GM23338 (cell line): ENCODE measurements at regions not wholly inside any gene's neighbourhood (a gene's known extent, or its start where the extent isn't known, plus 50 kb on each side); places are given as distances from the start of the nearest gene placed in this dataset.

Experiments used
- CREB1 ChIP-seq: fragments of 250-450 bp; sonication (Bioruptor Pico); IDR thresholded peaks from 2 replicates; pipeline ENCODE4 v1.5.0; 2020; ENCODE audit warnings: low read depth, mild to moderate bottlenecking, moderate library complexity
- EZH2 ChIP-seq: fragments of 200-600 bp; sonication (generic); IDR thresholded peaks from one replicate; pipeline ENCODE4 v1.8.0; 2017; ENCODE audit warnings: antibody characterized with exemption, mild to moderate bottlenecking, low read depth; ENCODE audit not compliant: unreplicated experiment
- EZH2phosphoT487 ChIP-seq: fragments of 200-600 bp; sonication (generic); IDR thresholded peaks from one replicate; pipeline ENCODE4 v1.8.1; 2018; ENCODE audit warnings: antibody characterized with exemption; ENCODE audit not compliant: unreplicated experiment
- POLR2AphosphoS5 ChIP-seq: IDR thresholded peaks from 2 replicates; pipeline ENCODE4 v1.6.1; 2016; ENCODE audit warnings: antibody characterized with exemption, low read depth
- REST ChIP-seq: IDR thresholded peaks from one replicate; pipeline ENCODE4 v1.6.1; 2018; ENCODE audit warnings: antibody characterized with exemption; ENCODE audit not compliant: unreplicated experiment
- TF ChIP-seq, protein P1 (sequence below), 2 experiments: fragments of 200-600 bp in 1 of 2; sonication (generic) in 1 of 2; conservative IDR thresholded peaks; 2 replicates each; pipeline versions ENCODE4 v1.5.1 to v1.6.1; 2016 to 2017; ENCODE audit warnings: antibody characterized with exemption in 2 of 2, low read depth in 2 of 2, mild to moderate bottlenecking in 2 of 2, moderate library complexity in 1 of 2

DNA sequence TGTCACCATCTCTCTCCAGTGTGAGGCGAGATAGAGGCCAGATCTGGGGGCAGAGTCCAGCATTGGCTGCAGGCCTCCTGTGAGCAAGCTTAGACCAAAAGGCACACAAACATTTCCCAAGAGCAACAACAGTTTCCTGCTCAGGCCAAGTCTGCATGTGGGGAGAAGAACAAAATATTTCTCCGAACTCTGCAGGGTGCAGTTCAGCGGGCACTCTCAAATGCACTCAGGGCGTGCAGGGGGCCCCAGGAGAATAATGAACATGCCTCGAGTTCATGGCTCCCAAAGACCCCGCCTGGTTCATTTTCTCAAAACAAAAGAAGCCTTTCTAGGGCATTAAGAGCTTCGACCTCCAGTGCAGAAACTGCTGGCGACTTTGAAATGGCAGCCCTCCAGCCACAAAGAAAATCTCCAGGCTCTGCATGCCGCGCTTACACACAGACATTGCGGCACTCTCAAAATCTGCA, 57.8 kb upstream of the HELT start:
- TF ChIP-seq, protein P1, sequence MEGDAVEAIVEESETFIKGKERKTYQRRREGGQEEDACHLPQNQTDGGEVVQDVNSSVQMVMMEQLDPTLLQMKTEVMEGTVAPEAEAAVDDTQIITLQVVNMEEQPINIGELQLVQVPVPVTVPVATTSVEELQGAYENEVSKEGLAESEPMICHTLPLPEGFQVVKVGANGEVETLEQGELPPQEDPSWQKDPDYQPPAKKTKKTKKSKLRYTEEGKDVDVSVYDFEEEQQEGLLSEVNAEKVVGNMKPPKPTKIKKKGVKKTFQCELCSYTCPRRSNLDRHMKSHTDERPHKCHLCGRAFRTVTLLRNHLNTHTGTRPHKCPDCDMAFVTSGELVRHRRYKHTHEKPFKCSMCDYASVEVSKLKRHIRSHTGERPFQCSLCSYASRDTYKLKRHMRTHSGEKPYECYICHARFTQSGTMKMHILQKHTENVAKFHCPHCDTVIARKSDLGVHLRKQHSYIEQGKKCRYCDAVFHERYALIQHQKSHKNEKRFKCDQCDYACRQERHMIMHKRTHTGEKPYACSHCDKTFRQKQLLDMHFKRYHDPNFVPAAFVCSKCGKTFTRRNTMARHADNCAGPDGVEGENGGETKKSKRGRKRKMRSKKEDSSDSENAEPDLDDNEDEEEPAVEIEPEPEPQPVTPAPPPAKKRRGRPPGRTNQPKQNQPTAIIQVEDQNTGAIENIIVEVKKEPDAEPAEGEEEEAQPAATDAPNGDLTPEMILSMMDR (conservative IDR thresholded peaks at IDR 0.05; ENCODE audit: low read depth in 2 of 2): no peak
- TF ChIP-seq EZH2: no peak
- TF ChIP-seq EZH2phosphoT487: no peak
- TF ChIP-seq CREB1 (CRISPR knock-in tag): no peak
- no peak for TF ChIP-seq POLR2AphosphoS5
- TF ChIP-seq REST: no peak
